GM18498 (cell line): ENCODE measurements at regions not wholly inside any gene's neighbourhood (a gene's known extent, or its start where the extent isn't known, plus 50 kb on each side); places are given as distances from the start of the nearest gene placed in this dataset.

ENCODE experiments used
- ATAC-seq: cut with Tn5 transposase; IDR thresholded peaks from one replicate; pipeline ENCODE4 v1.9.1; 2021; ENCODE audit warnings: mild to moderate bottlenecking, moderate library complexity; ENCODE audit not compliant: unreplicated experiment

DNA sequence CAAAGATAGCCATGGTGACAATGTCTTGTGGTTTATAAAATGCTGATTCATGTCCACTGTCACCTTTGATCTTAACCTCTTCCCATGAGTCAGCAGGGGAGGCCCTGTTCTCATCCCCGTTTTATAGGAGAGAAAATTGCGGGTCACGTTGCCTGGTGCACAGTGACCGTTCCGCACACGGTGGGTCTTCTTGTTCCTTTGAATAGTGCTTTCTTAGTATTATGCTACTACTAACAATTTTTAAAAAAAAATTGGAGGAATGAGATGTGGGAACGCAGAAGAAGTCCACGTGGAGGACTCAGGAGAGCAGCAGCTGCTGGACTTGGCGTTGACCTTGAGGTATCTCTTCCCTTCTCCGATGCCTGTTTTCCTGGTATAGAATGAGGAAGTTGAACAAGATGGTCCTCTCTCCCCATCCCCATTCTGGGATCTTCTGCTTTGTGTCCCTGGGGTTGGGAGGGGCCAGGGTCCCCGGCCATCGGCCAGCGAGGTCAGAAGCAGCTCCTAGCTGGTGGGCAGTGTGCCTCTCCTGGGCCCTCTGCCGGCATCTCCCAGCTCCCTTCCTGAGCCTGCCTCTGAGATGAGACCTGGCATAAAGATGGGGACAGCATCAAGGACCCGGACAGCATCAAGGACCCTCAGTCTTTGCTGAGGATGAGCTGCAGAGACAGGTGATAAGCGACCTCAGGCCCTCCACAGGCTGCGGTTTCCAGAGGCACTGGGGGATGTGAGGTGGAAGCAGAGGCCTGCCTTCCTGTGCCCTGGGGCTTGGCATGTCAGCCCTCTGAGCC lies 143.9 kb downstream of the C9orf50 start:
- no peak for ATAC-seq

DNA sequence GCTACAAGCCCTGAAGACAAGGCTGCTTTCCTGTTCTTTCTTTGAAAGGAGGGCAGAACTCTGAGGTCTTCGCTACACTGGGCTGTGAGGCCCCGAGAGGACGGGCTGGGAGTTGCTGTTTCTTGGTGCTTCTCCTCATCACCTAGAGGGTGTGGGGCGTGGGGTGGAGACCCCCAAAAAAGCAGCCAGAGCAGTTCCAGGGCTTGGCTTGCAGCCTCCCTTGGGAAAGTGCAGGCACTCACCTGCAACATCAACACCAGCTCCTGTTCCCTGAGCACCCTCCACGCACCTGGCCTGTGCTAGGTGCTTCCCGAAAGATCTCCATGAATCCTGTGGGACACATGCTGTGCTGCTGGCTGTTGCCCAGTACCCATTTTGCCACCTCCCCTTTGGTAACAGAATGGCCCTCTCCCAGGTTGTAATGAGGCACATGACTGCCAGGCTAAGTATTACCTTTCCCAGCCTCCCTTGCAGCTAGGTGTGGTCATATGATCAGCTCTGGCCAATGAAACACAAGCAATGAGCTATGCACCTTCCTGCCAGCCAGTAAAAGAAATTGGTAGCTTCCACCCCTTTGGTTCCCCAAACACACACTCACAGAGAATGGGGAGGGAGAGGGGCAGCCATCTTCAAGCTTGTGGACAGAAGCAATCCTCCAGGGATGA lies 146.0 kb downstream of the C9orf50 start:
- no peak for ATAC-seq

DNA sequence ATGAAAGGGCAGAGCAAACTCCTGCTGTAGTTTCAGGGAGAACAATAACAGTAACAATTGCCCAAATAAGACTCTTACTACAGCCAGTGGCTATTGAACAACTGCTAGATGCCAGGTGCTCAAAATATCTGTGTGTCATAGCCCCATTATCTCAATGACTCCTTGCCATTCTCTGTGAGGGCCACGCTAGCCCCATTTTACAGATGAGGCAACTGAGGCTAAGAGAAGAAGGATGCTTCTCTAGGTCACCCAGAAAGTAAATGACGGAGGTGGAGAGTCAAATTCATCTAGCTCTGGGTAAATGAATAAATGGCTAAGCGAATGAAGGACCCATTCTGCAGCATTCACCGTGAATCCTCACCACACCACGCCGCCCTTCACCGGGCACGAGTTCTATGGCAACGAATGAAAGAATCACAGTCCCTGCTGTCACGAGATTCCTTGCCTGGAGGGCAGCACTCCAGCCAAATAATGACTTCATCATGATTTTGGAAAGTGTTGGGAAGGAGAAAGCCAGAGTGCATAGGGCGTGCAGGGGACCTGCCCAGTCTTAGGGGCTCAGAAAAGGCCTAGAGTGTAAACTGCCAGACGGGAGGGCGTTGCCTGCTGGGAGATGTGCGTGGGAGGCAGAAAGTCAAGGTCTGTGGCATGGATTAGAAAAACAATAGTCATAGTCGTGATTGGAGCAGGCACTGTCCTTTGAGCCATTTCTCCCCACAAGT lies 147.2 kb downstream of the C9orf50 start:
- ATAC-seq, result no peak

- no peak for ATAC-seq
Measured at GRCh38 chr9:129472651-129473102, 148.2 kb downstream of the C9orf50 start.

DNA sequence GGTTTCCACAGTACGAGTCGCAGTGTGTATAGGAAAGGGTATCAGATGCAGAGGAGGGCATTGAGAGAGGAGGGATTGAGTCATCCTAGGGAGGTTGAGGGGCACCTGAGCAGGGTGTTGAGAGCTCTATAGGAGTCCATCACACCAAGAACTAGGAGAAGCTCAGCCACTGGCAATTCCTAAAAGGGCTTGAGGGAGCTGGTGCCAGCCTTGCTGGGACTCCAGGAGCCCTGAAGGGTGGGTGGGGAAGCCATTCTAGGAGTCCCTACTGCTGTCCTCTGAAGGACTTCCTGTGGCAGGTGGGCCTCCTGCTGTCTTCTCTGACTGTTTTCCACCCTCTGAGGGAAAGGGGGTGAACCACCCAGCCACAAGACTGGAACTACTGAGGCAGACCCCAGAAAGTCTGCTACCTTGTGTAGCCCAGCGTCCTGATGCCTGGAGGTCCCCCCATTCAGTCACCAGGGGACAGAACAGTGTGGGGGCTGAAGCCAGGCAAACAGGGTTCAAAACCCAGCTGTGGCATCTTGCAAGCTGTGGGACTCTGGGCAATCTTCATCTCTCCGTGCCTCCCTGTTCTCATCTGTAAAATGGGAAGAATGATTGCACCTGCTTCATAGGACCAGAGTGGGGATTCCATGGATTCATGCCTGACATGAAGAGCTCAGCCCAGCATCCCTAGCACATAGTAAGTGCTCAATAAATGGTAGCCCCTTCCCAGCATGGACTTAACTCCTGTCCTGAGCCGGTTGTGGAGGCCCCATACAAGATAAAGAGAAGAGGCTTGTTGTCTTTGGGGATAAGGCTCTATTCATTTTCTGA lies 149.5 kb downstream of the C9orf50 start:
- no peak for ATAC-seq

DNA sequence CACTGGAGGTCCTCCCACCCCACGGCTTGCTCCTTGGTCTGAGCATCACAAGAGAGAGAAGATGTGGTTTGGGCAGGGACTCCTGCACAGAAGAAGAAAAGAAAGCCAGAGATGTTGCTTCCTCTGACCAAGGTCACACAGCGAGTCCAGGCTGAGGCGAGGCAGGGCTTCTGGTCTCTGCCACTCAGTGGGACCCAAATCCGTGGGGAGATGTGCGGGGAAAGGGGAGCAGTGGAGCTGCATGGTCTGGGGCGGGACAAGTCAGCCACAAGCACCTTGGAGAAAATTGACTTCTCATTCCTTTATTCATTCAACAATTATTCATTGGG lies 150.9 kb downstream of the C9orf50 start:
- ATAC-seq, result no peak

DNA sequence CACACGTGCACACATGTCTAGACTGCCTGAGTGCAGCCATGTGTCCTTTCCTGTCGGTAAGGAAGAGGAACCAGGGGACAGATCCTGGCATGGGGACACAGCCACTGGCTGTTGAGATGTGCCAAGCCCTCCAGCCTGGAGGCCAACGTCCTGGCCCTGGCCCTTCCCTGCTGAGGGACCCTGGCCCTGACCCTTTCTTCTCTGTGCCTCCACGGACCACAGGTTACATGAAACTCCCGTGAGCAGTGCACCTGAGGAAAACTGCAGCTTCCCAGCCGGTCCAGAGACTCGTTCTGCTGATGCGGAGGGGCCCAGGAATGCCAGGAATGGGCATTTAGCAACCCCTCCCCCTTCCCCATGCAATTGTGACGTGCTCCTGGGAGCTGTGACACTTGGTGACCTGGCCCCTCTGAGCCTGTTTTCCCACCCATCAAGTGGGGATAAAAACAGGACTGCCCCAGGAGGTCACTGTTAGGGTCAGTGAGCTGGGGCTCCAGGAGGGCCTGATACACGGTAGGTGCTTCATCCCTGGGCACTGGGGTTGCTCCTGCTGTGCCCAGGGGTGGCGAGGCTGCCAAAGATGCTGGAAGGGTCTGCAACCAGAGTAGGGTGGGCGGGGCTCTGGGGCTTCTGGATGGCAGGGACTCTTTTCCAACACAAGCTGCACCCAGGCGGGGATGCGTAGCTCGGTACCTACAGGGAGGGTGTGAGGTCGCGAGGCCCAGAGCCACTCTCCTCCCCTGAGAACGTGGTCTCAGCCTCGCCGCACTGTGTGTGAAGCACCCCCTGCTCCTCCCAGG lies 151.5 kb downstream of the C9orf50 start:
- no peak for ATAC-seq

GRCh38 chr9:129467739-129468666 lies 152.9 kb downstream of the C9orf50 start:
- ATAC-seq, result no peak

DNA sequence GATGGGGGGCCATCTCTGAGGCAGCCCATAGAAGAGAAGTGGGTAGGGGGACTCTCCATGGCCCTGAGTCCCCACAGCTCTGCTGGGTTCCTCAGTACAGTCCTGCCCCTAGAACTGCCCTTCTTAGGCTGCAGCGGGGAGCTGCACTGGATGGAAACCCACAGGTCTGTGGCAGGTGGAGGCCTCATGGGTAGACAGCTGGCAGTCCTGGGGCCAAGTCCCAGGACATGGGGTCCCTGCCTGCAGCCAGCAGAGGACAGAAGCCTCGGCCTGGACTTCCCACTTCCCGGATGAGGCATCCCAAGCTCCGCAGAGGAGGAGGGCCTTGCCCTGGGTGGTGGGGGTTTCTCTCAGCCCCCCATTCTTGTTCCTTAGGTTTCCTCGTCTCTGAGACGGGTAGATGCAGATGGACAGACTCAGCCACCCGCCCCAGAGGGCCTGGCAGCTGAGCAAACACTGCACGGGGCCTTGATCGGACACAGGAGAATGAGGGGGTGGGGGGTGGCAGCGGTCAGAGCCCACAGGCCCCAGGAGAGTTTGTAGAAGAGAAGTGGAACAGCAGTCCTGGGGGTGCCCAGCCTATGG lies 153.8 kb downstream of the C9orf50 start:
- ATAC-seq, result no peak

DNA sequence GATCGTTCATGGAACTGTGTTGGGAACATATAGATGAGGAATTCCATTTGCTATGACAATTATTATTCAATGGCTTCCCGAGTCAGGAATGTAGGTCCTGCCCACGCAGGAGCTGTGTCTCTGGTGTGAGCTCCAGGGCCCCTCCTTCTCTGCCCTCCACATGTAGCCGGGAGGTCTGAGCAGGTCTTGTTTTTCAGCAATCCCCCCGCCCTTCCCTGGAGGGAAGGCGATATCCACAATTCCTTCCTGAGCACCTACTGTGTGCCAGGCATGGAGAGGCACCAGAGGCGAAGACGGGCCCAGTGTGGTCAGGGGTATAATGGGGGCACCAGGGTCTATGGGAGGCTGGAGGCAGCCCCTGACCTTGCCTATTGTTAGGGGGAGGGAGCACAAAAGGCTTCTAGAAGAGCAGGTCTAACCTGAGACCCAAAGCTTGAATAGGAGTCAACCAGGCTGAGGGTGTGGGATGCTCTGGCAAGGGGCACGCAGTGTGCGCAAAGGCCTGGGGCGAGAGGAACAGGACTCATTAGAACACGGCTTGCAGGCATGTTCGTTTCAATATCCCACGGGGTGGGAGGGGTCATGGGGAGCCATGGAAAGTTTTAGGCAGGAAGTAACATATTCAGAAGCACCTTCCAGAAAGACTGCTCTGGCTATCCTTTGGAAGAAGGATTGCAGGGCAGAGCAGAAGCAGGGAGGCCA lies 154.9 kb downstream of the C9orf50 start:
- no peak for ATAC-seq

GRCh38 chr9:129464972-129465833 lies 155.7 kb downstream of the C9orf50 start:
- no peak for ATAC-seq

- no peak for ATAC-seq
Measured at GRCh38 chr9:129463994-129464393, 156.9 kb downstream of the C9orf50 start.

- no peak for ATAC-seq
Measured at GRCh38 chr9:129463477-129463876, 157.4 kb downstream of the C9orf50 start.

GRCh38 chr9:129462360-129462759 lies 158.5 kb downstream of the C9orf50 start:
- ATAC-seq, result no peak

GRCh38 chr9:129460323-129461261 lies 160.3 kb downstream of the C9orf50 start:
- peak; percentile 67 for ATAC-seq
